ENCODE measurements at regions not wholly inside any gene's neighbourhood (a gene's known extent, or its start where the extent isn't known, plus 50 kb on each side); places are given as distances from the start of the nearest gene placed in this dataset.

DNA sequence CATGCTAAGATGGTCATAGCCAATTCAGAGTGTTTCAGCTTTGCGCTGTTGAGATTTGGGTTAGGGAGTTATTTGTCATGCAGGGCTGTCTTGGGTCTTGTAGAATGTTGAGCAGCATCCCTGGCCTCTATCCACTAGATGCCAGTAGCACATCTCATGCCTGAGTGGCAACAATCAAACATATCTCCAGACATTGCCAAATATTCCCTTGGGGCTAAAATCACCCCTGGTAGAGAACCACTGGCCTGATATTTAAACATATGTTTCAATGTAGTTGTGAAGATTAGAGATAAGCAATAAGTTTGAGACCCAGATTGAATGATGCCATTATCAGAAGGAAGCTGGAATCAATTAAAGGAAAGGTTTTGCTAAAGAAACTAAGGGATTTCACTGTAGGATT is 463.3 kb downstream of the DOK5 start:
- Histone ChIP-seq H3K27me3 (replicated peaks; ENCODE audit: control insufficient read depth, insufficient read depth, low read length) (no peaks in the 10 kb centered on the region), H3K4me3 (replicated peaks; ENCODE audit: low read depth, low read length) (no peak overlapping the region), H3K36me3 (ENCODE audit: control insufficient read depth, insufficient read depth, low read length) (no peaks in the 10 kb centered on the region)
- no peak for TF ChIP-seq CTCF (IDR thresholded peaks at IDR 0.05; ENCODE audit: insufficient read depth, low read length, poor library complexity, severe bottlenecking)
- DNase-seq (ENCODE audit: extremely low read depth, insufficient read length) = no peak

- TF ChIP-seq CTCF (IDR thresholded peaks at IDR 0.05; ENCODE audit: insufficient read depth, low read length, poor library complexity, severe bottlenecking) = no peak
- Histone ChIP-seq H3K4me3 (replicated peaks; ENCODE audit: low read depth, low read length) (no peak overlapping the region), H3K36me3 (ENCODE audit: control insufficient read depth, insufficient read depth, low read length) (no peaks in the 10 kb centered on the region), H3K27me3 (replicated peaks; ENCODE audit: control insufficient read depth, insufficient read depth, low read length) (no peaks in the 10 kb centered on the region)
- DNase-seq (ENCODE audit: extremely low read depth, insufficient read length) = no peak
Measured at GRCh38 chr20:54933212-54933904, 458.0 kb downstream of the DOK5 start.

DNA sequence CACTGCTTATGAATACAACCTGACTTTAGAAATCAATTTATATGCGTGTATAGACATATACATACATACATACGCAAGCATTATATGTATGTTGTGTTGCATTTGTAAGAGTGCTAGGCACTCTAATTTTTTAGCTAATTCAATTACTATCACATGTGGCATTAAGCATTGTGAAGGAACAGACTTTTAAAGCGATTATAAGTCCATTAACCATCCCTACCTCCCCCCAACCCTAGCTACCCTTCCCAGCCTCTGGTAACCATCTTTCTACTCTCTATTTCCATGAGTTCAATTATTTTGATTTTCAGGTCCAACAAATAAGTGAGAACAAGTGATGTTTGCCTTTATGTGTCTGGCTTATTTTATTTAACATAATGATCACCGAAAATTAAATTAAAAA is 453.8 kb downstream of the DOK5 start:
- DNase-seq (ENCODE audit: extremely low read depth, insufficient read length) = no peak
- no peaks in the 10 kb centered on the region for H3K27me3 ChIP-seq (replicated peaks; ENCODE audit: control insufficient read depth, insufficient read depth, low read length)
- no peaks in the 10 kb centered on the region for H3K36me3 ChIP-seq (ENCODE audit: control insufficient read depth, insufficient read depth, low read length)
- TF ChIP-seq CTCF (IDR thresholded peaks at IDR 0.05; ENCODE audit: insufficient read depth, low read length, poor library complexity, severe bottlenecking) = no peak
- no peak overlapping the region for H3K4me3 ChIP-seq (replicated peaks; ENCODE audit: low read depth, low read length)

DNA sequence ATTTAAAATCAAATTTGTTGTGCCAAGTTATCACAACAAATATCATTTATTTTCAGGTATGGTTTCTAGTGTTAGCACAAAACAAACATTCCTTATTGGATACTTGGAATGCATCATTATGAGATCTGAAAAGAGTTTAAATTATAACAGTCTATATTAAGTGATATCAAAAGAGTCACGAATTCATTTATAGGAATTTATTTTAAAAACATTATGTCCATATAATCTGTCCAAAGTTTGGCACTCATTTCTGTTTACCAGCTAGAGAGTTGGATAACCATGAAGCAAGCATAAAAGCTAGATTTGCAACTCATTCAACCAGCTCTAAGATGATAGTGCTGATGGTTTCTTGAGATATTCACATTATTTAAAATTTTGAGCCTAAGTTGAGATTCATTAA is 453.2 kb downstream of the DOK5 start:
- no peak for TF ChIP-seq CTCF (IDR thresholded peaks at IDR 0.05; ENCODE audit: insufficient read depth, low read length, poor library complexity, severe bottlenecking)

GRCh38 chr20:54922636-54923035 is 447.2 kb downstream of the DOK5 start:
- DNase-seq (ENCODE audit: extremely low read depth, insufficient read length) = no peak
- H3K27me3 ChIP-seq (replicated peaks; ENCODE audit: control insufficient read depth, insufficient read depth, low read length) = no peaks in the 10 kb centered on the region
- H3K4me3 ChIP-seq (replicated peaks; ENCODE audit: low read depth, low read length) = no peak overlapping the region
- no peaks in the 10 kb centered on the region for H3K36me3 ChIP-seq (ENCODE audit: control insufficient read depth, insufficient read depth, low read length)
- no peak for TF ChIP-seq CTCF (IDR thresholded peaks at IDR 0.05; ENCODE audit: insufficient read depth, low read length, poor library complexity, severe bottlenecking)

More for the DNA sequence above, 453.2 kb downstream of the DOK5 start:
- Histone ChIP-seq H3K4me3 (replicated peaks; ENCODE audit: low read depth, low read length) (no peak overlapping the region), H3K27me3 (replicated peaks; ENCODE audit: control insufficient read depth, insufficient read depth, low read length) (no peaks in the 10 kb centered on the region), H3K36me3 (ENCODE audit: control insufficient read depth, insufficient read depth, low read length) (no peaks in the 10 kb centered on the region)
- DNase-seq (ENCODE audit: extremely low read depth, insufficient read length) = no peak

DNA sequence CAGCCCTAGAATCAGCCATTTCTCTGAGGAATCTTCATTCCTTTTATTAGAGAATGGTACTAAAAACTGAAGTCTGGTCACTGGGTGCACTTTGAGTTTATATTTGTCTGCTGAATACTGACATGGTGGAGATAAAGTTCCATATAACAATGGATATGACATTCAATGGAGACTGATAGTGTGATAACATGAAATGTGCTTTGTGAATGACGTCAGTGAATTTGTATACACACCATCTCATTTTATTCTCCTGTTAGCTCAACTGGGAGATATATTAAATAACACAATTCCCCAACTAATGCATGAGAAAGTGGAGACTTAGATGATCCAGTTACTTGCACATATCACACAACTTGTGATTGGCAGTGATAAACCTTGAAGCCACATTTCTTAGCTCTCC is 446.7 kb downstream of the DOK5 start:
- DNase-seq (ENCODE audit: extremely low read depth, insufficient read length) = no peak
- Histone ChIP-seq H3K4me3 (replicated peaks; ENCODE audit: low read depth, low read length) (no peak overlapping the region), H3K27me3 (replicated peaks; ENCODE audit: control insufficient read depth, insufficient read depth, low read length) (no peaks in the 10 kb centered on the region), H3K36me3 (ENCODE audit: control insufficient read depth, insufficient read depth, low read length) (no peaks in the 10 kb centered on the region)
- no peak for TF ChIP-seq CTCF (IDR thresholded peaks at IDR 0.05; ENCODE audit: insufficient read depth, low read length, poor library complexity, severe bottlenecking)
